ENCODE measurements at regions not wholly inside any gene's neighbourhood (a gene's known extent, or its start where the extent isn't known, plus 50 kb on each side); places are given as distances from the start of the nearest gene placed in this dataset.

DNA sequence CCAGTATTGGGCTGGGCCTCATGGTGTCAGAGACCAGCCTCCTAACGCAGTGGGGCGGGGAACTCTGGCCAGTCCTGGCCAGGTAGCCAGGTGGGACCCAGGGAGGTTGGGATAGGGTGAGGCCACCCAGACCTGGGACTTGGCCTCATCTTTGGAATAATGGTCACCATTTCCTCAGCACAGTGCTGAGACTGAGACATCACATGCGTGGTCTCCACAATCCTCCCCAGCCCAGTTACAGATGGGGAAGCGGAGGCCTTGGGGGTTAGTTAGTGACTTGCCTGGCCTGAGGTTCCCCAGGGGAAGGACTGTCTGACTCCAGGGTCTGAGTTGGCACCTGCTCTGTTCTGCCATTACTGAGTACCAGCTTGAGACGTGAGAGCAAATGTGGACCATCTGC lies 77.9 kb upstream of the CASZ1 start:
- intact Hi-C loops (cut with micrococcal nuclease): no loop called here
- no TSS peak for BruUV-seq (replicated peaks)

DNA sequence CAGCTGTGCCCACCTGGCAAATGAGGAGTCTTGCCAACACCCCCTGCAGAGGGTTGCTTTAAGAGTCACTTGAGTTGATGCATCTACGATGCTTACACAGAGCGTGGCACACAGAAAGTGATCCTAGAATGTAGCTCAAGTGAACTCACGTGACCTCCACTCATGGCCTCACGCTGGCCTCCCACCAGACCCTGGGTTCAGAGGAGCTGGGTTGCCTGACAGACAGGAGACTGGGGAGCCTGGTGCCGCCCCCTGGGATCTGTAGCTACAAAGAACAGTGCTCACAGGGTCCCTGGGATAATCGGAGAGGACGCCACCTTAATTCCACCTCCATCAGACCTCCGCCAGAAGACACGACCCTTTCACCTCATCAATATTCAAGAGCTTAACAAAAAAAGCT lies 81.4 kb upstream of the CASZ1 start:
- POLR2A ChIA-PET: no interaction called here
- CTCF ChIA-PET: interaction anchor here (1.0 to 1.9 kb wide), 4 partner anchors 8 to 370 kb away, joined by 3 to 8 read pairs (median 3); no protein-coding TSS in a partner anchor

More for the DNA sequence above, 77.9 kb upstream of the CASZ1 start:
- no peaks in the 10 kb centered on the region for H3K36me3 ChIP-seq (ENCODE audit: control insufficient read depth in 2 of 2, extremely low read depth in 1 of 2, insufficient read depth in 2 of 2, low read length in 2 of 2)
- ChIA-PET POLR2A (no interaction called here), CTCF (no interaction called here)
- dilution Hi-C loops (cut with MboI; ENCODE audit: extremely low pct_ligation_motif_present, low sequenced_read_pairs): no loop called here
- no peaks in the 10 kb centered on the region for H3K4me1 ChIP-seq (ENCODE audit: control insufficient read depth, extremely low read depth, insufficient read depth, low read length)
- no peaks in the 10 kb centered on the region for H3K9me1 ChIP-seq (replicated peaks; ENCODE audit: control insufficient read depth, extremely low read depth, insufficient read depth, low read length)
- no peak overlapping the region for H3K9ac ChIP-seq (replicated peaks; ENCODE audit: extremely low read depth, insufficient read depth, low read length)
- no peaks in the 10 kb centered on the region for H4K20me1 ChIP-seq (replicated peaks; ENCODE audit: control insufficient read depth, extremely low read depth, insufficient read depth, low read length)
- H3K9me3 ChIP-seq (replicated peaks; ENCODE audit: control insufficient read depth, insufficient read depth, low read length): no peaks in the 10 kb centered on the region
- TF ChIP-seq POLR2AphosphoS5 (IDR thresholded peaks at IDR 0.05; ENCODE audit: insufficient read depth, low read depth, low read length) (no peak), JUN (IDR thresholded peaks at IDR 0.05; ENCODE audit: borderline replicate concordance, insufficient read depth, insufficient read length, low read depth) (no peak), FOS (IDR thresholded peaks at IDR 0.05; ENCODE audit: borderline replicate concordance, insufficient read depth, low read length) (no peak), MYC (IDR thresholded peaks at IDR 0.05; ENCODE audit: low read depth, low read length) (no peak)
- FAIRE-seq (no peak), DNase-seq (ENCODE audit: low read depth, low spot score) (no peak)
- no peak overlapping the region for H3K4me2 ChIP-seq (ENCODE audit: insufficient read depth, low read length)
- H2AFZ ChIP-seq (ENCODE audit: low read depth, low read length): no peak overlapping the region
- H3K79me2 ChIP-seq (ENCODE audit: control insufficient read depth, insufficient read depth, low read length): no peaks in the 10 kb centered on the region
- no peak overlapping the region for H3K27ac ChIP-seq (ENCODE audit: insufficient read depth, low read depth, low read length)
- H3K4me3 ChIP-seq (replicated peaks in 1 of 3; ENCODE audit: insufficient read depth in 1 of 3, low read depth in 1 of 3, low read length in 3 of 3): no peak overlapping the region
- peaks cover 0 to under 1% of the 10 kb centered on the region in 2 experiments for H3K27me3 ChIP-seq (ENCODE audit: control insufficient read depth in 2 of 2, insufficient read depth in 2 of 2, low read length in 2 of 2)

More for the DNA sequence above, 81.4 kb upstream of the CASZ1 start:
- H3K9me3 ChIP-seq (replicated peaks; ENCODE audit: control insufficient read depth, insufficient read depth, low read length): no peaks in the 10 kb centered on the region
- H3K27me3 ChIP-seq (ENCODE audit: control insufficient read depth in 2 of 2, insufficient read depth in 2 of 2, low read length in 2 of 2): no peaks in the 10 kb centered on the region
- H3K79me2 ChIP-seq (ENCODE audit: control insufficient read depth, insufficient read depth, low read length): no peaks in the 10 kb centered on the region
- intact Hi-C loops (cut with micrococcal nuclease): no loop called here
- FAIRE-seq (no peak), DNase-seq (ENCODE audit: low read depth, low spot score) (no peak)
- no peak overlapping the region for H3K4me3 ChIP-seq (replicated peaks in 1 of 3; ENCODE audit: insufficient read depth in 1 of 3, low read depth in 1 of 3, low read length in 3 of 3)
- no peak overlapping the region for H3K4me2 ChIP-seq (ENCODE audit: insufficient read depth, low read length)
- H3K9me1 ChIP-seq (replicated peaks; ENCODE audit: control insufficient read depth, extremely low read depth, insufficient read depth, low read length): no peaks in the 10 kb centered on the region
- no peak overlapping the region for H3K27ac ChIP-seq (ENCODE audit: insufficient read depth, low read depth, low read length)
- TF ChIP-seq, protein P1, sequence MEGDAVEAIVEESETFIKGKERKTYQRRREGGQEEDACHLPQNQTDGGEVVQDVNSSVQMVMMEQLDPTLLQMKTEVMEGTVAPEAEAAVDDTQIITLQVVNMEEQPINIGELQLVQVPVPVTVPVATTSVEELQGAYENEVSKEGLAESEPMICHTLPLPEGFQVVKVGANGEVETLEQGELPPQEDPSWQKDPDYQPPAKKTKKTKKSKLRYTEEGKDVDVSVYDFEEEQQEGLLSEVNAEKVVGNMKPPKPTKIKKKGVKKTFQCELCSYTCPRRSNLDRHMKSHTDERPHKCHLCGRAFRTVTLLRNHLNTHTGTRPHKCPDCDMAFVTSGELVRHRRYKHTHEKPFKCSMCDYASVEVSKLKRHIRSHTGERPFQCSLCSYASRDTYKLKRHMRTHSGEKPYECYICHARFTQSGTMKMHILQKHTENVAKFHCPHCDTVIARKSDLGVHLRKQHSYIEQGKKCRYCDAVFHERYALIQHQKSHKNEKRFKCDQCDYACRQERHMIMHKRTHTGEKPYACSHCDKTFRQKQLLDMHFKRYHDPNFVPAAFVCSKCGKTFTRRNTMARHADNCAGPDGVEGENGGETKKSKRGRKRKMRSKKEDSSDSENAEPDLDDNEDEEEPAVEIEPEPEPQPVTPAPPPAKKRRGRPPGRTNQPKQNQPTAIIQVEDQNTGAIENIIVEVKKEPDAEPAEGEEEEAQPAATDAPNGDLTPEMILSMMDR (IDR thresholded peaks at IDR 0.05; ENCODE audit: extremely low read depth in 1 of 2, insufficient read depth in 1 of 2, low read depth in 1 of 2, low read length in 2 of 2): no peak
- TF ChIP-seq POLR2AphosphoS5 (IDR thresholded peaks at IDR 0.05; ENCODE audit: insufficient read depth, low read depth, low read length) (no peak), FOS (IDR thresholded peaks at IDR 0.05; ENCODE audit: borderline replicate concordance, insufficient read depth, low read length) (no peak), POLR2A (IDR thresholded peaks at IDR 0.05; ENCODE audit: low read depth, low read length) (no peak)
- H4K20me1 ChIP-seq (replicated peaks; ENCODE audit: control insufficient read depth, extremely low read depth, insufficient read depth, low read length): no peaks in the 10 kb centered on the region
- H2AFZ ChIP-seq (ENCODE audit: low read depth, low read length): no peak overlapping the region
- H3K9ac ChIP-seq (replicated peaks; ENCODE audit: extremely low read depth, insufficient read depth, low read length): no peak overlapping the region
- dilution Hi-C loops (cut with MboI; ENCODE audit: extremely low pct_ligation_motif_present, low sequenced_read_pairs): no loop called here
- BruUV-seq (replicated peaks): no TSS peak
- H3K36me3 ChIP-seq (ENCODE audit: control insufficient read depth in 2 of 2, extremely low read depth in 1 of 2, insufficient read depth in 2 of 2, low read length in 2 of 2): no peaks in the 10 kb centered on the region
- H3K4me1 ChIP-seq (ENCODE audit: control insufficient read depth, extremely low read depth, insufficient read depth, low read length): no peaks in the 10 kb centered on the region
